ENCODE measurements at regions not wholly inside any gene's neighbourhood (a gene's known extent, or its start where the extent isn't known, plus 50 kb on each side); places are given as distances from the start of the nearest gene placed in this dataset.

DNA sequence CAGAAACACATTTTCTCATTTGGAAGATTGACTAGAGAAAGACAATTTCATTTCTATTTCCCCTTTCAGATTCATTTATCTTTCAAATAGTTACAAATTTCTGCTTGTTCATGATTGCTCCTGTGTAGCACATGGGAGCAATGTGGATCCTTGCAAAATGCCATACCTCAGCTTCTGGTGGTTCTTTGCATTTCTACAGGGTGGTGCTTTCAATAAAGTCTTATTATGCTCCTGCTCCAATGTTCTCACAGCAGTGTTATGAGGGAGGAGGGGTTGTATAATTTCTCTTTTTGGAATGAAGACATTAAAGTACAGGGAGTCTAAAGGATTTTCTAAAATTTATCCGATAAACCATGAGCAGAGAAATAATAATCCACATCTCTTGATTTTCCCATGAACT is 280.1 kb upstream of the ATP10A start:
- H3K4me3 ChIP-seq (ENCODE audit: low read depth, low read length), result no peak overlapping the region
- CTCF ChIA-PET, result no interaction called here
- H3K4me1 ChIP-seq (ENCODE audit: control insufficient read depth, insufficient read depth, low read length), result no peaks in the 10 kb centered on the region
- H3K9me3 ChIP-seq (ENCODE audit: control insufficient read depth, insufficient read depth, low read depth, low read length), result no peaks in the 10 kb centered on the region
- POLR2A ChIA-PET, result no interaction called here
- H3K36me3 ChIP-seq (ENCODE audit: control insufficient read depth in 2 of 2, insufficient read depth in 1 of 2, low read length in 2 of 2), result no peaks in the 10 kb centered on the region
- TF ChIP-seq ZFP69B (tag by site-specific recombination; IDR thresholded peaks at IDR 0.05) (no peak), ZNF626 (tag by site-specific recombination; IDR thresholded peaks at IDR 0.05) (no peak), ZBTB17 (tag by site-specific recombination; IDR thresholded peaks at IDR 0.05) (no peak), ZNF660 (tag by site-specific recombination; IDR thresholded peaks at IDR 0.05) (no peak), ZNF658 (tag by site-specific recombination; IDR thresholded peaks at IDR 0.05) (no peak), SETDB1 (IDR thresholded peaks at IDR 0.05; ENCODE audit: insufficient read length, low read length) (no peak)
- TF ChIP-seq, protein P1, sequence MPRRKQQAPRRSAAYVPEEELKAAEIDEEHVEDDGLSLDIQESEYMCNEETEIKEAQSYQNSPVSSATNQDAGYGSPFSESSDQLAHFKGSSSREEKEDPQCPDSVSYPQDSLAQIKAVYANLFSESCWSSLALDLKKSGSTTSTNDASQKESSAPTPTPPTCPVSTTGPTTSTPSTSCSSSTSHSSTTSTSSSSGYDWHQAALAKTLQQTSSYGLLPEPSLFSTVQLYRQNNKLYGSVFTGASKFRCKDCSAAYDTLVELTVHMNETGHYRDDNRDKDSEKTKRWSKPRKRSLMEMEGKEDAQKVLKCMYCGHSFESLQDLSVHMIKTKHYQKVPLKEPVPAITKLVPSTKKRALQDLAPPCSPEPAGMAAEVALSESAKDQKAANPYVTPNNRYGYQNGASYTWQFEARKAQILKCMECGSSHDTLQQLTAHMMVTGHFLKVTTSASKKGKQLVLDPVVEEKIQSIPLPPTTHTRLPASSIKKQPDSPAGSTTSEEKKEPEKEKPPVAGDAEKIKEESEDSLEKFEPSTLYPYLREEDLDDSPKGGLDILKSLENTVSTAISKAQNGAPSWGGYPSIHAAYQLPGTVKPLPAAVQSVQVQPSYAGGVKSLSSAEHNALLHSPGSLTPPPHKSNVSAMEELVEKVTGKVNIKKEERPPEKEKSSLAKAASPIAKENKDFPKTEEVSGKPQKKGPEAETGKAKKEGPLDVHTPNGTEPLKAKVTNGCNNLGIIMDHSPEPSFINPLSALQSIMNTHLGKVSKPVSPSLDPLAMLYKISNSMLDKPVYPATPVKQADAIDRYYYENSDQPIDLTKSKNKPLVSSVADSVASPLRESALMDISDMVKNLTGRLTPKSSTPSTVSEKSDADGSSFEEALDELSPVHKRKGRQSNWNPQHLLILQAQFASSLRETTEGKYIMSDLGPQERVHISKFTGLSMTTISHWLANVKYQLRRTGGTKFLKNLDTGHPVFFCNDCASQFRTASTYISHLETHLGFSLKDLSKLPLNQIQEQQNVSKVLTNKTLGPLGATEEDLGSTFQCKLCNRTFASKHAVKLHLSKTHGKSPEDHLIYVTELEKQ (tag by site-specific recombination; IDR thresholded peaks at IDR 0.05; ENCODE audit: borderline replicate concordance), result no peak
- H3K27ac ChIP-seq (ENCODE audit: extremely low read depth, low read depth, low read length), result no peak overlapping the region

DNA sequence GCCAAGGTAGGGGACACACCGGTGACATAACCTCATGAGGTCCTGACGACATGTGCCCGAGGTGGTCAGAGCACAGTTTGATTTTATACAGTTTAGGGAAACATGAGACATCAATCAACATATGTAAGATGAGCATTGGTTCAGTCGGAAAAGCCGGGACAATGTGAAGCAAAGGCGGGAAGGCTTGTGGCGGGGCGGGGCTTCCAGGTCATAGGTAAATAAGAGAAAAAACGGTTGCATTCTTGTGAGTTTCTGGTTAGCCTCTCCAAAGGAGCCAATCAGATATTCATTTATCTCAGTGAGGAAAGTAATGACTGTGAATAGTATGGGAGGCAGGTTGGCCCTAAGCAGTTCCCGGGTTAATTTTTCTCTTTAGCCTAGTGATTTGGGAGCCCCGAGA is 271.7 kb upstream of the ATP10A start:
- H3K4me3 ChIP-seq (ENCODE audit: low read depth, low read length), result no peak overlapping the region
- ChIA-PET POLR2A (no interaction called here), CTCF (no interaction called here)
- H3K9me3 ChIP-seq (ENCODE audit: control insufficient read depth, insufficient read depth, low read depth, low read length), result no peaks in the 10 kb centered on the region
- peaks cover 3% of the 10 kb centered on the region; the same call in 1 of the 2 replicates for H3K4me1 ChIP-seq (ENCODE audit: control insufficient read depth, insufficient read depth, low read length)
- TF ChIP-seq ZNF19 (tag by site-specific recombination; IDR thresholded peaks at IDR 0.05; ENCODE audit: low read depth), result no peak
- TF ChIP-seq ZBTB11 (tag by site-specific recombination; conservative IDR thresholded peaks at IDR 0.05; ENCODE audit: low read depth), result no peak
- no peak for TF ChIP-seq IKZF3 (tag by site-specific recombination; IDR thresholded peaks at IDR 0.05)
- TF ChIP-seq, protein P2, sequence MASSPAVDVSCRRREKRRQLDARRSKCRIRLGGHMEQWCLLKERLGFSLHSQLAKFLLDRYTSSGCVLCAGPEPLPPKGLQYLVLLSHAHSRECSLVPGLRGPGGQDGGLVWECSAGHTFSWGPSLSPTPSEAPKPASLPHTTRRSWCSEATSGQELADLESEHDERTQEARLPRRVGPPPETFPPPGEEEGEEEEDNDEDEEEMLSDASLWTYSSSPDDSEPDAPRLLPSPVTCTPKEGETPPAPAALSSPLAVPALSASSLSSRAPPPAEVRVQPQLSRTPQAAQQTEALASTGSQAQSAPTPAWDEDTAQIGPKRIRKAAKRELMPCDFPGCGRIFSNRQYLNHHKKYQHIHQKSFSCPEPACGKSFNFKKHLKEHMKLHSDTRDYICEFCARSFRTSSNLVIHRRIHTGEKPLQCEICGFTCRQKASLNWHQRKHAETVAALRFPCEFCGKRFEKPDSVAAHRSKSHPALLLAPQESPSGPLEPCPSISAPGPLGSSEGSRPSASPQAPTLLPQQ (tag by site-specific recombination; IDR thresholded peaks at IDR 0.05), result no peak
- no peaks in the 10 kb centered on the region for H3K36me3 ChIP-seq (ENCODE audit: control insufficient read depth in 2 of 2, insufficient read depth in 1 of 2, low read length in 2 of 2)
- H3K27ac ChIP-seq (ENCODE audit: extremely low read depth, low read depth, low read length), result no peak overlapping the region

- H3K36me3 ChIP-seq (ENCODE audit: control insufficient read depth in 2 of 2, insufficient read depth in 1 of 2, low read length in 2 of 2), result no peaks in the 10 kb centered on the region
- no peaks in the 10 kb centered on the region for H3K9me3 ChIP-seq (ENCODE audit: control insufficient read depth, insufficient read depth, low read depth, low read length)
- H3K4me3 ChIP-seq (ENCODE audit: low read depth, low read length), result no peak overlapping the region
- H3K27ac ChIP-seq (ENCODE audit: extremely low read depth, low read depth, low read length), result no peak overlapping the region
- ChIA-PET CTCF (interaction anchor here (0.5 kb wide), 1 partner anchor 625 kb away, joined by 3 read pairs; no protein-coding TSS in a partner anchor), POLR2A (no interaction called here)
- peaks cover 4% of the 10 kb centered on the region; the same call in 1 of the 2 replicates for H3K4me1 ChIP-seq (ENCODE audit: control insufficient read depth, insufficient read depth, low read length)
- TF ChIP-seq ZNF184 (tag by site-specific recombination; IDR thresholded peaks at IDR 0.05) (no peak), ZNF280C (tag by site-specific recombination; IDR thresholded peaks at IDR 0.05) (no peak), ZNF335 (tag by site-specific recombination; conservative IDR thresholded peaks at IDR 0.05) (no peak), ZNF518A (tag by site-specific recombination; conservative IDR thresholded peaks at IDR 0.05; ENCODE audit: low read depth) (no peak)
Measured at GRCh38 chr15:26134152-26134551, 271.0 kb upstream of the ATP10A start.

All from HEK293 (cell line).